HG03103 (cell line): ENCODE measurements at regions not wholly inside any gene's neighbourhood (a gene's known extent, or its start where the extent isn't known, plus 50 kb on each side); places are given as distances from the start of the nearest gene placed in this dataset.
"Not testable (repeated sequence)": the region's sequence is repeated elsewhere in the genome, so short reads cannot be mapped to it uniquely, and the experiment has no call there.

Experiments
- ATAC-seq: cut with Tn5 transposase; IDR thresholded peaks from one replicate; pipeline ENCODE4 v1.9.1; 2021; ENCODE audit warnings: low read depth; ENCODE audit not compliant: unreplicated experiment

- ATAC-seq: no peak
Measured at GRCh38 chr6:69494595-69494994, 302.2 kb downstream of the LMBRD1 start.

DNA sequence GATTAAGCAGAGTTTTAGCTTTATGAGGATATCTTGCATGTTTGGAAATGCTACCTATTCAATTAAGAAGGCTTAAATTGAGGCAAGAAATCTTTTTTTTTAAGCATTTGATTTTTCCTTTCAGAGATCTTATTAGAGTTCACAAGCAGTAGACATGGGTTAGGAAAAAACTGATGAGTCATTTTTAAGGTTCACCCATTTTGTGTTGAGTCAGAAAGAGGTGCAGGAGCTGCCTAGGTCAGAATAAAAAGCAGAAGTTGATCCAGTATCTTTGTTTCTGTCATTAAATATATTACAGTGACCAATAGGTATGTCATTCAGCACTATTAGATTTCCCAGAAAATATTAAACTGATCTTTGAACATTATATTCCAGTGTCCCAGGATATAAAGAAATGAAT is 306.8 kb downstream of the LMBRD1 start:
- ATAC-seq: no peak

- no peak for ATAC-seq
Measured at GRCh38 chr6:69487688-69488087, 309.1 kb downstream of the LMBRD1 start.

GRCh38 chr6:69466979-69467570 is 329.7 kb downstream of the LMBRD1 start:
- no peak for ATAC-seq

GRCh38 chr6:69465866-69466265 is 330.9 kb downstream of the LMBRD1 start:
- ATAC-seq: no peak

DNA sequence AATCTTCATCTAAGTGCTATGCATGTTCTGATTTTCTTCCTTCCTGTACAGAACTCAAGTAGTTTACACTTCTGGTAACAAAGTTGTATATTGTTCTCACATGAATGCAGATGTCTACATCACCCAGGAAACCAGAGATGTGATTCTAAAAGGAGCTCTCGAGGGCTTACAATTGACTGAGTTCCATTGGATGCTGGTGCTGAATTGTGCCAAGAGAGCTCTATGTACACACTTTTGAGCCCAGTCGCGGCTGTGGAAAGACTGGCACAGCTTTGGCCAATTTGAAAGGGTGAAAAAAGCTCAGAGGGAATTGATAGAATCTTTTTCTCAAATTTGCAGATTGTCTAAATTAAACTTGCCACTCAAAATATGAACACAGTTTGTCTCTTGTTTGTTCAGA is 340.7 kb downstream of the LMBRD1 start:
- no peak for ATAC-seq

GRCh38 chr6:69454619-69455018 is 342.2 kb downstream of the LMBRD1 start:
- not testable (repeated sequence) for ATAC-seq

DNA sequence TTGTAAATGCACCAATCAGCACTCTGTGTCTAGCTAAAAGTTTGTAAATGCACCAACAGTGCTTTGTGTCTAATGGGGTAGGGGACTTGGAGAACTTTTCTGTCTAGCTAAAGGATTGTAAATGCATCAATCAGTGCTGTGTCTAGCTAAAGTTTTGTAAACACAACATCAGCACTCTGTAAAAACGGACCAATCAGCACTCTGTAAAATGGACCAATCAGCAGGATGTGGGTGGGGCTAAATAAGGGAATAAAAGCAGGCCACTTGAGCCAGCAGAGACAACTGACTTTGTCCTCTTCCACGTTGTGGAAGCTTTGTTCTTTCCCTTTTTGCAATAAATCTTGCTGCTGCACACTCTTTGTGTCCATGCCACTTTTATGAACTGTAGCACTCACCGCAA is 346.3 kb downstream of the LMBRD1 start:
- not testable (repeated sequence) for ATAC-seq

GRCh38 chr6:69449887-69450286 is 346.9 kb downstream of the LMBRD1 start:
- ATAC-seq: no peak
